IMR-90 (cell line): ENCODE measurements at regions not wholly inside any gene's neighbourhood (a gene's known extent, or its start where the extent isn't known, plus 50 kb on each side); places are given as distances from the start of the nearest gene placed in this dataset.
"Not testable (repeated sequence)": the region's sequence is repeated elsewhere in the genome, so short reads cannot be mapped to it uniquely, and the experiment has no call there.

Experiments used
- ATAC-seq: fragments of 200-7000 bp; cut with Tn5 transposase; 2 replicates; pipeline ENCODE4 v1.9.1; 2020; ENCODE audit warnings: low read depth, mild to moderate bottlenecking, moderate library complexity
- BruUV-seq: library from RNA; stranded (reverse); fragments of 400-500 nt; replicated peaks from 2 replicates; lab custom pipeline; 2021; lab: Mats Ljungman, UMichigan
- CTCF ChIA-PET: fragments of 300-600 bp; formaldehyde crosslinking; extraction: SDS; loops from one replicate; lab custom pipeline; 2021; ENCODE audit warnings: antibody characterized with exemption; lab: Yijun Ruan, JAX
- POLR2A ChIA-PET: fragments of 300-600 bp; sonication (Branson Sonifier 250); formaldehyde crosslinking; loops from one replicate; lab custom pipeline; 2022; ENCODE audit warnings: antibody characterized with exemption; ENCODE audit not compliant: unreplicated experiment; lab: Charles Lee
- DNase-seq: peaks from one replicate; pipeline ENCODE4 v3.0.0; 2013
- H2AFZ ChIP-seq: replicated peaks from 2 replicates; pipeline ENCODE3; 2013; ENCODE audit warnings: low read length, mild to moderate bottlenecking; ENCODE audit not compliant: poor library complexity
- H2AK5ac ChIP-seq: 2 replicates; pipeline ENCODE4 v1.6.1; 2013; ENCODE audit warnings: low read depth, low read length, inconsistent platforms
- H2AK9ac ChIP-seq: replicated peaks from 2 replicates; pipeline ENCODE3; 2013; ENCODE audit warnings: mild to moderate bottlenecking, low read depth, low read length, moderate library complexity; ENCODE audit not compliant: poor library complexity
- H2BK120ac ChIP-seq: 2 replicates; pipeline ENCODE4 v1.6.1; 2013; ENCODE audit warnings: low read depth, low read length, inconsistent platforms
- H2BK15ac ChIP-seq: 3 replicates; pipeline ENCODE4 v1.6.1; 2013; ENCODE audit warnings: low read depth, low read length, inconsistent platforms
- H2BK20ac ChIP-seq: 2 replicates; pipeline ENCODE4 v1.6.1; 2013; ENCODE audit warnings: low read depth, mild to moderate bottlenecking, inconsistent platforms, low read length, moderate library complexity
- H2BK5ac ChIP-seq: 2 replicates; pipeline ENCODE4 v1.6.1; 2013; ENCODE audit warnings: mild to moderate bottlenecking, low read depth, low read length, inconsistent platforms; ENCODE audit not compliant: poor library complexity, severe bottlenecking
- H3K14ac ChIP-seq: replicated peaks from 2 replicates; pipeline ENCODE4 v1.6.1; 2013; ENCODE audit warnings: low read depth, low read length, inconsistent platforms
- H3K18ac ChIP-seq: 2 replicates; pipeline ENCODE4 v1.6.1; 2013; ENCODE audit warnings: low read depth, low read length, control low read depth
- H3K23ac ChIP-seq: 2 replicates; pipeline ENCODE4 v1.6.1; 2013; ENCODE audit warnings: low read depth, low read length, inconsistent platforms
- H3K27ac ChIP-seq: 2 replicates; pipeline ENCODE4 v1.5.1; 2013; ENCODE audit warnings: mild to moderate bottlenecking, control low read depth, low read length; ENCODE audit not compliant: insufficient read depth
- H3K27me3 ChIP-seq: 2 replicates; pipeline ENCODE4 v1.6.1; 2013; ENCODE audit warnings: low read length; ENCODE audit not compliant: control insufficient read depth, insufficient read depth
- H3K36me3 ChIP-seq: 2 replicates; pipeline ENCODE4 v1.6.1; 2013; ENCODE audit warnings: low read length, mixed read lengths; ENCODE audit not compliant: control insufficient read depth, insufficient read depth
- H3K4ac ChIP-seq: 2 replicates; pipeline ENCODE4 v1.6.1; 2013; ENCODE audit warnings: low read depth, low read length, inconsistent platforms
- H3K4me1 ChIP-seq: 2 replicates; pipeline ENCODE4 v1.6.1; 2013; ENCODE audit warnings: low read length, mixed read lengths; ENCODE audit not compliant: control insufficient read depth, insufficient read depth
- H3K4me2 ChIP-seq: 2 replicates; pipeline ENCODE4 v1.6.1; 2013; ENCODE audit warnings: low read depth, mild to moderate bottlenecking, control low read depth, low read length, moderate library complexity
- H3K4me3 ChIP-seq: 2 replicates; pipeline ENCODE4 v1.5.1; 2013; ENCODE audit warnings: low read depth, mild to moderate bottlenecking, control low read depth, low read length, moderate library complexity; ENCODE audit not compliant: insufficient read depth
- H3K56ac ChIP-seq: 2 replicates; pipeline ENCODE4 v1.6.1; 2013; ENCODE audit warnings: low read length, inconsistent platforms; ENCODE audit not compliant: insufficient read depth; ENCODE audit errors: extremely low read depth
- H3K79me1 ChIP-seq, 2 experiments: 2 replicates each; pipeline ENCODE4 v1.6.1; 2013; ENCODE audit warnings: low read length in 2 of 2, inconsistent platforms in 1 of 2, low read depth in 1 of 2
- H3K9ac ChIP-seq: 2 replicates; pipeline ENCODE4 v1.6.1; 2013; ENCODE audit warnings: low read depth, low read length, control low read depth
- H3K9me1 ChIP-seq: 2 replicates; pipeline ENCODE4 v1.6.1; 2013; ENCODE audit warnings: low read length, inconsistent platforms; ENCODE audit not compliant: insufficient read depth
- H3K9me3 ChIP-seq: 2 replicates; pipeline ENCODE4 v1.6.1; 2013; ENCODE audit warnings: low read length; ENCODE audit not compliant: control insufficient read depth, insufficient read depth
- H4K20me1 ChIP-seq: 2 replicates; pipeline ENCODE4 v1.6.1; 2013; ENCODE audit warnings: low read length, inconsistent platforms; ENCODE audit not compliant: insufficient read depth
- H4K5ac ChIP-seq: 2 replicates; pipeline ENCODE4 v1.6.1; 2013; ENCODE audit warnings: mild to moderate bottlenecking, low read depth, low read length, control low read depth
- H4K8ac ChIP-seq, 2 experiments: 2 replicates each; pipeline ENCODE4 v1.6.1; 2013; ENCODE audit warnings: low read depth in 2 of 2, low read length in 2 of 2, control low read depth in 1 of 2, inconsistent platforms in 1 of 2
- H4K91ac ChIP-seq: 2 replicates; pipeline ENCODE4 v1.6.1; 2013; ENCODE audit warnings: low read depth, low read length, inconsistent platforms; ENCODE audit not compliant: insufficient read depth
- BHLHE40 ChIP-seq: fragments of 150-350 bp; IDR thresholded peaks from 2 replicates; pipeline ENCODE4 v1.6.1; 2016; ENCODE audit warnings: mild to moderate bottlenecking, low read depth, low read length
- MAFK ChIP-seq: IDR thresholded peaks from 2 replicates; pipeline ENCODE4 v1.6.1; 2012; ENCODE audit warnings: low read depth, low read length, improper control_type of control experiment
- WGBS, 2 experiments: methylation state at CpG; one replicate each; pipeline versions ENCODE4 v1.1.5 to v1.1.7; 2013; ENCODE audit warnings: missing lambda C conversion rate in 2 of 2; ENCODE audit not compliant: insufficient read length in 1 of 2; ENCODE audit errors: extremely low coverage in 2 of 2; 5-methylcytosine and 5-hydroxymethylcytosine counted together
- dilution Hi-C: fragments of 300-500 bp; cut with HindIII; formaldehyde crosslinking; loops from one replicate; pipeline ENCODE4 v1.14.3; 2018; ENCODE audit warnings: low sequenced_read_pairs; ENCODE audit not compliant: unreplicated experiment
- in situ Hi-C: fragments of 300-500 bp; cut with MboI; formaldehyde crosslinking; loops from 3 replicates; pipeline ENCODE4 v1.14.3; 2019; ENCODE audit warnings: low sequenced_read_pairs, inconsistent platforms, mixed read lengths
- intact Hi-C: fragments of 100-400 bp; cut with micrococcal nuclease; formaldehyde crosslinking; loops from 2 replicates; pipeline ENCODE4 v1.10.0; 2022

GRCh38 chr1:195656780-195657179 is 951.5 kb downstream of the KCNT2 start:
- Histone ChIP-seq H3K9ac (no peak overlapping the region), H2AFZ (no peak overlapping the region), H3K27me3 (no peaks in the 10 kb centered on the region), H4K8ac (no peak overlapping the region), H2BK5ac (no peak overlapping the region), H2BK20ac (no peak overlapping the region), H3K27ac (no peak overlapping the region), H3K36me3 (no peaks in the 10 kb centered on the region), H3K79me1 (no peaks in the 10 kb centered on the region), H3K4ac (no peak overlapping the region), H2BK15ac (no peak overlapping the region), H4K5ac (no peak overlapping the region), H2BK120ac (no peak overlapping the region), H3K4me1 (no peaks in the 10 kb centered on the region), H3K56ac (no peak overlapping the region), H2AK9ac (no peak overlapping the region), H3K4me3 (no peak overlapping the region), H3K9me3 (no peaks in the 10 kb centered on the region), H3K9me1 (no peaks in the 10 kb centered on the region), H3K18ac (no peak overlapping the region), H3K23ac (no peak overlapping the region), H2AK5ac (no peak overlapping the region), H3K4me2 (no peak overlapping the region), H3K14ac (no peak overlapping the region), H4K91ac (no peak overlapping the region), H4K20me1 (no peaks in the 10 kb centered on the region)
- ChIA-PET CTCF (no interaction called here), POLR2A (no interaction called here)
- in situ Hi-C loops: no loop called here
- ATAC-seq (no peak), DNase-seq (no peak)
- no TSS peak for BruUV-seq
- dilution Hi-C loops: no loop called here
- intact Hi-C loops: no loop called here
- TF ChIP-seq BHLHE40 (no peak), MAFK (peak; percentile 30; the same call in 1 of the 2 replicates)
- no CpG with 5 or more reads among the region's 1 CpG for WGBS, 2 experiments

- H3K9me3 ChIP-seq, DNase-seq, H3K18ac ChIP-seq, H3K9ac ChIP-seq, H3K36me3 ChIP-seq, H3K23ac ChIP-seq, H3K4me3 ChIP-seq, H3K79me1 ChIP-seq, H2AFZ ChIP-seq, H2AK9ac ChIP-seq, H3K14ac ChIP-seq, H2BK20ac ChIP-seq, H3K9me1 ChIP-seq, H2BK120ac ChIP-seq, CTCF ChIA-PET, H4K20me1 ChIP-seq, H3K27me3 ChIP-seq, H3K27ac ChIP-seq, intact Hi-C loops, H4K5ac ChIP-seq, in situ Hi-C loops, POLR2A ChIA-PET, H4K8ac ChIP-seq, H3K4me2 ChIP-seq, H2BK5ac ChIP-seq, H2BK15ac ChIP-seq, H3K4me1 ChIP-seq, H2AK5ac ChIP-seq, BruUV-seq, ATAC-seq, H3K56ac ChIP-seq, dilution Hi-C loops, H4K91ac ChIP-seq, H3K4ac ChIP-seq: not testable (repeated sequence)
- WGBS, 2 experiments: no CpG with 5 or more reads among the region's 2 CpGs
Measured at GRCh38 chr1:195648875-195649274, 959.4 kb downstream of the KCNT2 start.
